ENCODE measurements at regions not wholly inside any gene's neighbourhood (a gene's known extent, or its start where the extent isn't known, plus 50 kb on each side); places are given as distances from the start of the nearest gene placed in this dataset.

DNA sequence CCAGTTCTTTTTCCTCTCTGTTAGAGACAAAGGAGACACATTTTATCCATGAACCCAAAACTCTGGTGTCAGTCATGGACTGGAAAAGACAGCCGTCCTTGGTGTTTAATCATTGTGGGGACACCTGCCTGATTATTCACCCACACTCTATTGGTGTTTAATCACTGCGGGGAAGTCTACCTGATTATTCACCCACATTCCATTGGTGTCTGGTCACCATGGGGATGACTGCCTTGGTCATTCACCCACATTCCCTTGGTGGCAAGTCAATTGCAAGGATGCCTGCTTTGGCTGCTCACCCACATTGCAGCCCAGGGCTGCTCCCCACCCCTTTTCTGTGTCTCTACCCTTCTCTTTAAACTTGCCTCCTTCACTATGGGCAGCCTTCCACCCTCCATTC, 589.7 kb upstream of the AMELY start:
- no peak for TF ChIP-seq POLR2A (IDR thresholded peaks at IDR 0.05)
- TF ChIP-seq, protein P1, sequence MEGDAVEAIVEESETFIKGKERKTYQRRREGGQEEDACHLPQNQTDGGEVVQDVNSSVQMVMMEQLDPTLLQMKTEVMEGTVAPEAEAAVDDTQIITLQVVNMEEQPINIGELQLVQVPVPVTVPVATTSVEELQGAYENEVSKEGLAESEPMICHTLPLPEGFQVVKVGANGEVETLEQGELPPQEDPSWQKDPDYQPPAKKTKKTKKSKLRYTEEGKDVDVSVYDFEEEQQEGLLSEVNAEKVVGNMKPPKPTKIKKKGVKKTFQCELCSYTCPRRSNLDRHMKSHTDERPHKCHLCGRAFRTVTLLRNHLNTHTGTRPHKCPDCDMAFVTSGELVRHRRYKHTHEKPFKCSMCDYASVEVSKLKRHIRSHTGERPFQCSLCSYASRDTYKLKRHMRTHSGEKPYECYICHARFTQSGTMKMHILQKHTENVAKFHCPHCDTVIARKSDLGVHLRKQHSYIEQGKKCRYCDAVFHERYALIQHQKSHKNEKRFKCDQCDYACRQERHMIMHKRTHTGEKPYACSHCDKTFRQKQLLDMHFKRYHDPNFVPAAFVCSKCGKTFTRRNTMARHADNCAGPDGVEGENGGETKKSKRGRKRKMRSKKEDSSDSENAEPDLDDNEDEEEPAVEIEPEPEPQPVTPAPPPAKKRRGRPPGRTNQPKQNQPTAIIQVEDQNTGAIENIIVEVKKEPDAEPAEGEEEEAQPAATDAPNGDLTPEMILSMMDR (IDR thresholded peaks at IDR 0.05) = no peak
